ENCODE measurements at regions not wholly inside any gene's neighbourhood (a gene's known extent, or its start where the extent isn't known, plus 50 kb on each side); places are given as distances from the start of the nearest gene placed in this dataset.

DNA sequence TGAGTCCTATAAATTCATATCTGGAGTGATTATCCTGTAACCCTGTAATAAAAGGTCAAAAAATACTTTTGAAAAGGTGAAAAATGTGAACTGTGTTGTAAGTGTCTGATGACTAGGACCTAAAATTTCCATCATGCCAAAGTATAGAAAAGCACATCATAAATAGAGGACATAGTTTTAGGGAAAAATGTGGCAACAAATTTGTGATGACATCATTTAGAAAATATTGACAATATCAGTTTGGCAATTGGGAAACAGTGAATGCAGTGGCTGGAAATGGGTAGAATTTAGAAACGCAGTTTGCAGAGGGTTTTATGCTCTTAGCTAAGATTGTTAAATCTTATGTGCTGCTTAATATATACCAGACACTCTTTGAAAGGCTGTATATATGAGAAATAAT, 1464.8 kb downstream of the RAPGEF2 start:
- TF ChIP-seq, protein P1, sequence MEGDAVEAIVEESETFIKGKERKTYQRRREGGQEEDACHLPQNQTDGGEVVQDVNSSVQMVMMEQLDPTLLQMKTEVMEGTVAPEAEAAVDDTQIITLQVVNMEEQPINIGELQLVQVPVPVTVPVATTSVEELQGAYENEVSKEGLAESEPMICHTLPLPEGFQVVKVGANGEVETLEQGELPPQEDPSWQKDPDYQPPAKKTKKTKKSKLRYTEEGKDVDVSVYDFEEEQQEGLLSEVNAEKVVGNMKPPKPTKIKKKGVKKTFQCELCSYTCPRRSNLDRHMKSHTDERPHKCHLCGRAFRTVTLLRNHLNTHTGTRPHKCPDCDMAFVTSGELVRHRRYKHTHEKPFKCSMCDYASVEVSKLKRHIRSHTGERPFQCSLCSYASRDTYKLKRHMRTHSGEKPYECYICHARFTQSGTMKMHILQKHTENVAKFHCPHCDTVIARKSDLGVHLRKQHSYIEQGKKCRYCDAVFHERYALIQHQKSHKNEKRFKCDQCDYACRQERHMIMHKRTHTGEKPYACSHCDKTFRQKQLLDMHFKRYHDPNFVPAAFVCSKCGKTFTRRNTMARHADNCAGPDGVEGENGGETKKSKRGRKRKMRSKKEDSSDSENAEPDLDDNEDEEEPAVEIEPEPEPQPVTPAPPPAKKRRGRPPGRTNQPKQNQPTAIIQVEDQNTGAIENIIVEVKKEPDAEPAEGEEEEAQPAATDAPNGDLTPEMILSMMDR (IDR thresholded peaks at IDR 0.05), result no peak
- TF ChIP-seq POLR2A (IDR thresholded peaks at IDR 0.05), result no peak
